HG02981 (cell line): ENCODE measurements at regions not wholly inside any gene's neighbourhood (a gene's known extent, or its start where the extent isn't known, plus 50 kb on each side); places are given as distances from the start of the nearest gene placed in this dataset.
"Not testable (repeated sequence)": the region's sequence is repeated elsewhere in the genome, so short reads cannot be mapped to it uniquely, and the experiment has no call there.

ENCODE experiments used
- ATAC-seq: cut with Tn5 transposase; IDR thresholded peaks from one replicate; pipeline ENCODE4 v1.9.1; 2021; ENCODE audit warnings: mild to moderate bottlenecking, moderate library complexity; ENCODE audit not compliant: unreplicated experiment

GRCh38 chr14:28630100-28630499 lies 136.5 kb upstream of the FOXG1 start:
- ATAC-seq = no peak

GRCh38 chr14:28635387-28635786 lies 131.2 kb upstream of the FOXG1 start:
- no peak for ATAC-seq

GRCh38 chr14:28635816-28636215 lies 130.8 kb upstream of the FOXG1 start:
- not testable (repeated sequence) for ATAC-seq

- ATAC-seq = not testable (repeated sequence)
Observed at GRCh38 chr14:28641189-28641588, 125.4 kb upstream of the FOXG1 start.

GRCh38 chr14:28651148-28651547 lies 115.4 kb upstream of the FOXG1 start:
- ATAC-seq = no peak

GRCh38 chr14:28652782-28653181 lies 113.8 kb upstream of the FOXG1 start:
- no peak for ATAC-seq

GRCh38 chr14:28653521-28653920 lies 113.1 kb upstream of the FOXG1 start:
- no peak for ATAC-seq

- no peak for ATAC-seq
Observed at GRCh38 chr14:28656704-28657255, 109.8 kb upstream of the FOXG1 start.

- no peak for ATAC-seq
Observed at GRCh38 chr14:28661171-28661772, 105.3 kb upstream of the FOXG1 start.

- no peak for ATAC-seq
Observed at GRCh38 chr14:28666961-28667360, 99.6 kb upstream of the FOXG1 start.

GRCh38 chr14:28671425-28671824 lies 95.2 kb upstream of the FOXG1 start:
- no peak for ATAC-seq

GRCh38 chr14:28673056-28673455 lies 93.5 kb upstream of the FOXG1 start:
- ATAC-seq = no peak

GRCh38 chr14:28676479-28676878 lies 90.1 kb upstream of the FOXG1 start:
- no peak for ATAC-seq

GRCh38 chr14:28677381-28677780 lies 89.2 kb upstream of the FOXG1 start:
- ATAC-seq = no peak

- ATAC-seq = no peak
Observed at GRCh38 chr14:28678887-28679286, 87.7 kb upstream of the FOXG1 start.

GRCh38 chr14:28681681-28682080 lies 84.9 kb upstream of the FOXG1 start:
- ATAC-seq = no peak

GRCh38 chr14:28690029-28690692 lies 76.4 kb upstream of the FOXG1 start:
- ATAC-seq = no peak

- no peak for ATAC-seq
Observed at GRCh38 chr14:28695109-28695508, 71.5 kb upstream of the FOXG1 start.

- no peak for ATAC-seq
Observed at GRCh38 chr14:28701733-28702132, 64.9 kb upstream of the FOXG1 start.

- no peak for ATAC-seq
Observed at GRCh38 chr14:28703482-28703881, 63.1 kb upstream of the FOXG1 start.

- ATAC-seq = no peak
Observed at GRCh38 chr14:28704153-28704552, 62.4 kb upstream of the FOXG1 start.

- ATAC-seq = no peak
Observed at GRCh38 chr14:28707814-28708213, 58.8 kb upstream of the FOXG1 start.
